ENCODE measurements at regions not wholly inside any gene's neighbourhood (a gene's known extent, or its start where the extent isn't known, plus 50 kb on each side); places are given as distances from the start of the nearest gene placed in this dataset.

DNA sequence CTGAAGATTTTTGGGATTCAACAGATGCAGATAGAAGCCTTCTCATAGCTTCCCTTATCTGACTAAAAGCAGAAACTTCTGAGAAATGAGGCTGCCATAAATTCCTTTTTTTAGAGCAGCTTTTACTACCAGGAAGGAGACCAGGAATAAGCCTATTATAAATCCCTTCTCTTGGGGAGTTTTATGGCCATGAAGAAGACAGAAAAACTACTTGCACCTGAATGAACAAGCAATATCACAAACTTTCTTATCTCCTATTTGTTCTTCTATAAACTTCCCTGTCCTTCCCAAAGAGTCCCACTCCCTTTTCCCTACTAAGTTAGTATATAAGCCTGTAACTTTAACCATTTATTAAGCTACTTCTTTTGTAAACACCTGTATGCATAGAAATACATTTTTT, 603.1 kb downstream of the NSUN3 start:
- Mint-ChIP-seq H3K4me3 (no peak overlapping the region), H3K36me3 (ENCODE audit: low read depth) (no peaks in the 10 kb centered on the region), H3K9me3 (peaks cover 3% of the 10 kb centered on the region), H3K4me1 (ENCODE audit: low read depth) (no peaks in the 10 kb centered on the region), H3K27ac (no peak overlapping the region), H3K27me3 (no peaks in the 10 kb centered on the region)
- CTCF ChIA-PET = no interaction called here
- TF ChIP-seq, protein P1, sequence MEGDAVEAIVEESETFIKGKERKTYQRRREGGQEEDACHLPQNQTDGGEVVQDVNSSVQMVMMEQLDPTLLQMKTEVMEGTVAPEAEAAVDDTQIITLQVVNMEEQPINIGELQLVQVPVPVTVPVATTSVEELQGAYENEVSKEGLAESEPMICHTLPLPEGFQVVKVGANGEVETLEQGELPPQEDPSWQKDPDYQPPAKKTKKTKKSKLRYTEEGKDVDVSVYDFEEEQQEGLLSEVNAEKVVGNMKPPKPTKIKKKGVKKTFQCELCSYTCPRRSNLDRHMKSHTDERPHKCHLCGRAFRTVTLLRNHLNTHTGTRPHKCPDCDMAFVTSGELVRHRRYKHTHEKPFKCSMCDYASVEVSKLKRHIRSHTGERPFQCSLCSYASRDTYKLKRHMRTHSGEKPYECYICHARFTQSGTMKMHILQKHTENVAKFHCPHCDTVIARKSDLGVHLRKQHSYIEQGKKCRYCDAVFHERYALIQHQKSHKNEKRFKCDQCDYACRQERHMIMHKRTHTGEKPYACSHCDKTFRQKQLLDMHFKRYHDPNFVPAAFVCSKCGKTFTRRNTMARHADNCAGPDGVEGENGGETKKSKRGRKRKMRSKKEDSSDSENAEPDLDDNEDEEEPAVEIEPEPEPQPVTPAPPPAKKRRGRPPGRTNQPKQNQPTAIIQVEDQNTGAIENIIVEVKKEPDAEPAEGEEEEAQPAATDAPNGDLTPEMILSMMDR (IDR thresholded peaks at IDR 0.05) = no peak
- no peak for ATAC-seq (ENCODE audit: poor library complexity)
- Histone ChIP-seq H3K4me1 (ENCODE audit: insufficient read depth, low read length) (no peaks in the 10 kb centered on the region), H3K4me3 (ENCODE audit: low read length) (no peak overlapping the region), H3K27me3 (ENCODE audit: control insufficient read depth in 1 of 2, insufficient read depth in 2 of 2, low read length in 2 of 2) (no peaks in the 10 kb centered on the region), H3K27ac (ENCODE audit: low read depth in 1 of 2, low read length in 2 of 2) (no peak overlapping the region), H3K36me3 (ENCODE audit: insufficient read depth, low read length) (no peaks in the 10 kb centered on the region), H3K9me3 (ENCODE audit: control insufficient read depth in 1 of 2, insufficient read depth in 1 of 2, low read length in 2 of 2) (no peaks in the 10 kb centered on the region)
- POLR2A ChIA-PET = no interaction called here
- intact Hi-C loops (cut with DNase I, micrococcal nuclease) = no loop called here
- no peak for DNase-seq

GRCh38 chr3:94671078-94671477, 608.2 kb downstream of the NSUN3 start:
- Histone ChIP-seq H3K36me3 (ENCODE audit: insufficient read depth, low read length) (no peaks in the 10 kb centered on the region), H3K4me1 (ENCODE audit: insufficient read depth, low read length) (no peaks in the 10 kb centered on the region), H3K27ac (ENCODE audit: low read depth in 1 of 2, low read length in 2 of 2) (no peak overlapping the region), H3K4me3 (ENCODE audit: low read length) (no peak overlapping the region), H3K9me3 (ENCODE audit: control insufficient read depth in 1 of 2, insufficient read depth in 1 of 2, low read length in 2 of 2) (peaks cover 0 to 3% of the 10 kb centered on the region in 2 experiments), H3K27me3 (ENCODE audit: control insufficient read depth in 1 of 2, insufficient read depth in 2 of 2, low read length in 2 of 2) (no peaks in the 10 kb centered on the region)
- no peak overlapping the region for H3K27ac Mint-ChIP-seq
- H3K36me3 Mint-ChIP-seq (ENCODE audit: low read depth) = no peaks in the 10 kb centered on the region
- peaks cover 3% of the 10 kb centered on the region for H3K9me3 Mint-ChIP-seq
- ChIA-PET POLR2A (no interaction called here), CTCF (no interaction called here)
- no peaks in the 10 kb centered on the region for H3K27me3 Mint-ChIP-seq
- intact Hi-C loops (cut with DNase I, micrococcal nuclease) = no loop called here
- no peak for DNase-seq
- no peaks in the 10 kb centered on the region for H3K4me1 Mint-ChIP-seq (ENCODE audit: low read depth)
- no peak for ATAC-seq (ENCODE audit: poor library complexity)
- no peak overlapping the region for H3K4me3 Mint-ChIP-seq
- TF ChIP-seq, protein P1 (IDR thresholded peaks at IDR 0.05) = no peak

- DNase-seq (no peak), ATAC-seq (ENCODE audit: poor library complexity) (no peak)
- Histone ChIP-seq H3K9me3 (ENCODE audit: control insufficient read depth in 1 of 2, insufficient read depth in 1 of 2, low read length in 2 of 2) (peaks cover 5 to 16% of the 10 kb centered on the region in 2 experiments), H3K27me3 (ENCODE audit: control insufficient read depth in 1 of 2, insufficient read depth in 2 of 2, low read length in 2 of 2) (no peaks in the 10 kb centered on the region), H3K4me1 (ENCODE audit: insufficient read depth, low read length) (no peaks in the 10 kb centered on the region), H3K4me3 (ENCODE audit: low read length) (no peak overlapping the region), H3K36me3 (ENCODE audit: insufficient read depth, low read length) (no peaks in the 10 kb centered on the region), H3K27ac (ENCODE audit: low read depth in 1 of 2, low read length in 2 of 2) (no peak overlapping the region)
- no peak overlapping the region for H3K4me3 Mint-ChIP-seq
- no peak overlapping the region for H3K27ac Mint-ChIP-seq
- POLR2A ChIA-PET = no interaction called here
- TF ChIP-seq, protein P1 (IDR thresholded peaks at IDR 0.05) = no peak
- CTCF ChIA-PET = no interaction called here
- H3K4me1 Mint-ChIP-seq (ENCODE audit: low read depth) = no peaks in the 10 kb centered on the region
- H3K27me3 Mint-ChIP-seq = no peaks in the 10 kb centered on the region
- intact Hi-C loops (cut with DNase I, micrococcal nuclease) = no loop called here
- peaks cover 14% of the 10 kb centered on the region for H3K9me3 Mint-ChIP-seq
- no peaks in the 10 kb centered on the region for H3K36me3 Mint-ChIP-seq (ENCODE audit: low read depth)
These were observed 611.0 kb downstream of the NSUN3 start for GRCh38 chr3:94673876-94674275.
